ENCODE measurements at regions not wholly inside any gene's neighbourhood (a gene's known extent, or its start where the extent isn't known, plus 50 kb on each side); places are given as distances from the start of the nearest gene placed in this dataset.

DNA sequence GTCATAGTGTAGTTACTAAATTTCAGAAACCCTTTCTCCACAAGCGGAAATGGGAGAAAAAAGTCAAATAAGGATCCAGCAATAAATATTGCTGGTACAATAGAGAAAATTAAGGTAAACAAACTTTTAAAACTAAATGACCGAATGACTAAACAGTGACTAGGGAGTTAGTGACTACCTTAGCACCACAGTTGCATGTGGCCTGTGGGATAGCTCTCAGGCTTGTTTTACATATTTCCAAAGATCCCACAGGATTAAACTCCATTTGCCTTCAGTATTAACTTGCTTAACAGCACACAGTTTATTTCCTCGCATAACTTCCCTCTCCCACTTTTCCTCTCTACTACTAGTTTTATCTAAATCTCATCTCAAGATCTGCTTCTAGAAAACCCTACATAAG, 824.3 kb upstream of the KLHL1 start:
- no peak overlapping the region for H3K27ac ChIP-seq
- no peak overlapping the region for H2AFZ ChIP-seq (ENCODE audit: low read depth)
- no peaks in the 10 kb centered on the region for H3K27me3 ChIP-seq (ENCODE audit: insufficient read depth, low read depth)
- H4K20me1 ChIP-seq (ENCODE audit: insufficient read depth) = no peaks in the 10 kb centered on the region
- H3K9ac ChIP-seq = no peak overlapping the region
- no peak overlapping the region for H3K4me2 ChIP-seq
- H3K4me1 ChIP-seq (ENCODE audit: low read depth, poor library complexity, severe bottlenecking) = no peaks in the 10 kb centered on the region
- H3K4me3 ChIP-seq (IDR thresholded peaks at IDR 0.05; ENCODE audit: insufficient read depth, low read depth, low read length) = no peak overlapping the region
- no peak for TF ChIP-seq CTCF (conservative IDR thresholded peaks at IDR 0.05; ENCODE audit: low read depth, low read length)
- H3K79me2 ChIP-seq (ENCODE audit: insufficient read depth, low read depth) = no peaks in the 10 kb centered on the region
- H3K36me3 ChIP-seq (ENCODE audit: insufficient read depth) = no peaks in the 10 kb centered on the region

- Histone ChIP-seq H3K27ac (no peak overlapping the region), H4K20me1 (ENCODE audit: insufficient read depth) (no peaks in the 10 kb centered on the region), H3K4me1 (ENCODE audit: low read depth, poor library complexity, severe bottlenecking) (no peaks in the 10 kb centered on the region), H3K4me3 (IDR thresholded peaks at IDR 0.05; ENCODE audit: insufficient read depth, low read depth, low read length) (no peak overlapping the region), H3K36me3 (ENCODE audit: insufficient read depth) (no peaks in the 10 kb centered on the region), H3K4me2 (no peak overlapping the region), H3K27me3 (ENCODE audit: insufficient read depth, low read depth) (no peaks in the 10 kb centered on the region), H3K9ac (no peak overlapping the region), H3K79me2 (ENCODE audit: insufficient read depth, low read depth) (no peaks in the 10 kb centered on the region), H2AFZ (ENCODE audit: low read depth) (no peak overlapping the region)
- TF ChIP-seq CTCF (conservative IDR thresholded peaks at IDR 0.05; ENCODE audit: low read depth, low read length) = no peak
These were observed 815.9 kb upstream of the KLHL1 start for GRCh38 chr13:70923863-70924752.

DNA sequence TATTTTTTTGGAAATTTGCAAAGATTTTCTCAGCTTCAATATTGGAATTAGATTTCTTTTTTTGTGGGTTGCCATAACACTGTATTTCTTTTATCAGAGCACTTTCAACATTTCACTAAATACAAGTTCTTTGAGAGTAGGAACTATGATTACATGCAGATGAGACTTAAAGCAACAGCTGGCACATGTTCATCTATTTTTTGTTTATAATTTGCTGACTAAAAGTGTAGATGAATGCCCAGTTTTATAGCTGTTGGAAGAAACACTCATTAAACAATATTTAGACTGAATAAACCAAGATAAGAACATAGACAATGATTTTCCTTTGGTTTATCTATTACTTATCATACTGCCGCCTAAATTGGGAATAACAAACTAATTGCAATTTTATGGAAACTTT, 803.0 kb upstream of the KLHL1 start:
- Histone ChIP-seq H3K36me3 (ENCODE audit: insufficient read depth) (no peaks in the 10 kb centered on the region), H3K4me3 (IDR thresholded peaks at IDR 0.05; ENCODE audit: insufficient read depth, low read depth, low read length) (no peak overlapping the region), H3K79me2 (ENCODE audit: insufficient read depth, low read depth) (no peaks in the 10 kb centered on the region), H3K4me1 (ENCODE audit: low read depth, poor library complexity, severe bottlenecking) (no peaks in the 10 kb centered on the region), H3K9ac (no peak overlapping the region), H3K27ac (no peak overlapping the region), H3K4me2 (no peak overlapping the region), H4K20me1 (ENCODE audit: insufficient read depth) (no peaks in the 10 kb centered on the region), H3K27me3 (ENCODE audit: insufficient read depth, low read depth) (no peaks in the 10 kb centered on the region), H2AFZ (ENCODE audit: low read depth) (no peak overlapping the region)
- no peak for TF ChIP-seq CTCF (conservative IDR thresholded peaks at IDR 0.05; ENCODE audit: low read depth, low read length)

GRCh38 chr13:70908795-70909194, 800.5 kb upstream of the KLHL1 start:
- no peak overlapping the region for H3K4me2 ChIP-seq
- H3K4me3 ChIP-seq (IDR thresholded peaks at IDR 0.05; ENCODE audit: insufficient read depth, low read depth, low read length) = no peak overlapping the region
- TF ChIP-seq CTCF (conservative IDR thresholded peaks at IDR 0.05; ENCODE audit: low read depth, low read length) = no peak

More at GRCh38 chr13:70908795-70909194, 800.5 kb upstream of the KLHL1 start:
- no peak overlapping the region for H3K9ac ChIP-seq
- H3K36me3 ChIP-seq (ENCODE audit: insufficient read depth) = no peaks in the 10 kb centered on the region
- no peak overlapping the region for H2AFZ ChIP-seq (ENCODE audit: low read depth)
- H3K4me1 ChIP-seq (ENCODE audit: low read depth, poor library complexity, severe bottlenecking) = no peaks in the 10 kb centered on the region
- no peak overlapping the region for H3K27ac ChIP-seq
- no peaks in the 10 kb centered on the region for H3K27me3 ChIP-seq (ENCODE audit: insufficient read depth, low read depth)
- no peaks in the 10 kb centered on the region for H4K20me1 ChIP-seq (ENCODE audit: insufficient read depth)
- no peaks in the 10 kb centered on the region for H3K79me2 ChIP-seq (ENCODE audit: insufficient read depth, low read depth)
